ENCODE measurements at regions not wholly inside any gene's neighbourhood (a gene's known extent, or its start where the extent isn't known, plus 50 kb on each side); places are given as distances from the start of the nearest gene placed in this dataset.

- intact Hi-C loops (cut with micrococcal nuclease), result no loop called here
- peaks cover 0 to 7% (median 0%) of the 10 kb centered on the region in 7 donors for H3K9me3 Mint-ChIP-seq
- H3K27me3 Mint-ChIP-seq (ENCODE audit: low read depth in 3 of 3), result no peaks in the 10 kb centered on the region
- no CpG with 5 or more reads among the region's 3 CpGs for WGBS (ENCODE audit: insufficient coverage)
- no peaks in the 10 kb centered on the region for H3K9me3 ChIP-seq (replicated peaks in 1 of 2; ENCODE audit: control insufficient read depth in 1 of 2, insufficient read depth in 1 of 2, low read length in 2 of 2)
- no peak overlapping the region for H2AFZ ChIP-seq (ENCODE audit: insufficient read depth, low read depth, low read length, poor library complexity, severe bottlenecking)
- TF ChIP-seq, protein P1, sequence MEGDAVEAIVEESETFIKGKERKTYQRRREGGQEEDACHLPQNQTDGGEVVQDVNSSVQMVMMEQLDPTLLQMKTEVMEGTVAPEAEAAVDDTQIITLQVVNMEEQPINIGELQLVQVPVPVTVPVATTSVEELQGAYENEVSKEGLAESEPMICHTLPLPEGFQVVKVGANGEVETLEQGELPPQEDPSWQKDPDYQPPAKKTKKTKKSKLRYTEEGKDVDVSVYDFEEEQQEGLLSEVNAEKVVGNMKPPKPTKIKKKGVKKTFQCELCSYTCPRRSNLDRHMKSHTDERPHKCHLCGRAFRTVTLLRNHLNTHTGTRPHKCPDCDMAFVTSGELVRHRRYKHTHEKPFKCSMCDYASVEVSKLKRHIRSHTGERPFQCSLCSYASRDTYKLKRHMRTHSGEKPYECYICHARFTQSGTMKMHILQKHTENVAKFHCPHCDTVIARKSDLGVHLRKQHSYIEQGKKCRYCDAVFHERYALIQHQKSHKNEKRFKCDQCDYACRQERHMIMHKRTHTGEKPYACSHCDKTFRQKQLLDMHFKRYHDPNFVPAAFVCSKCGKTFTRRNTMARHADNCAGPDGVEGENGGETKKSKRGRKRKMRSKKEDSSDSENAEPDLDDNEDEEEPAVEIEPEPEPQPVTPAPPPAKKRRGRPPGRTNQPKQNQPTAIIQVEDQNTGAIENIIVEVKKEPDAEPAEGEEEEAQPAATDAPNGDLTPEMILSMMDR (IDR thresholded peaks at IDR 0.05), result no peak
- H3K9ac ChIP-seq (ENCODE audit: insufficient read depth, low read length, poor library complexity, severe bottlenecking), result no peak overlapping the region
- no peak overlapping the region for H3K27ac Mint-ChIP-seq
- DNase-seq, result no peak
- no peak overlapping the region for H3K4me3 ChIP-seq (replicated peaks in 1 of 3; ENCODE audit: low read depth in 2 of 3, low read length in 3 of 3)
- no peaks in the 10 kb centered on the region for H4K20me1 ChIP-seq (ENCODE audit: insufficient read depth, low read length)
- no peaks in the 10 kb centered on the region for H3K79me2 ChIP-seq (ENCODE audit: insufficient read depth, low read length)
- no peak overlapping the region for H3K27ac ChIP-seq (ENCODE audit: low read depth in 1 of 2, low read length in 2 of 2)
- no peaks in the 10 kb centered on the region for H3K36me3 Mint-ChIP-seq
- no peaks in the 10 kb centered on the region for H3K4me1 Mint-ChIP-seq
- H3K4me2 ChIP-seq (replicated peaks; ENCODE audit: extremely low read depth, low read length, poor library complexity, severe bottlenecking), result no peak overlapping the region
- H3K36me3 ChIP-seq (replicated peaks in 1 of 2; ENCODE audit: control insufficient read depth in 1 of 2, insufficient read depth in 2 of 2, low read length in 2 of 2), result no peaks in the 10 kb centered on the region
- no peaks in the 10 kb centered on the region for H3K4me1 ChIP-seq (ENCODE audit: control insufficient read depth in 1 of 2, insufficient read depth in 2 of 2, low read length in 2 of 2)
- no peaks in the 10 kb centered on the region for H3K27me3 ChIP-seq (ENCODE audit: control insufficient read depth in 2 of 2, insufficient read depth in 2 of 2, low read length in 2 of 2)
- no peak overlapping the region for H3K4me3 Mint-ChIP-seq
Measured at GRCh38 chrX:27883468-27884092, 75.8 kb downstream of the MAGEB10 start.

- H3K27me3 ChIP-seq (ENCODE audit: control insufficient read depth in 2 of 2, insufficient read depth in 2 of 2, low read length in 2 of 2), result no peaks in the 10 kb centered on the region
- no peaks in the 10 kb centered on the region for H3K9me3 ChIP-seq (replicated peaks in 1 of 2; ENCODE audit: control insufficient read depth in 1 of 2, insufficient read depth in 1 of 2, low read length in 2 of 2)
- H3K27me3 Mint-ChIP-seq (ENCODE audit: low read depth in 3 of 3), result no peaks in the 10 kb centered on the region
- H3K36me3 Mint-ChIP-seq, result no peaks in the 10 kb centered on the region
- intact Hi-C loops (cut with micrococcal nuclease), result no loop called here
- H3K4me1 ChIP-seq (ENCODE audit: control insufficient read depth in 1 of 2, insufficient read depth in 2 of 2, low read length in 2 of 2), result no peaks in the 10 kb centered on the region
- no peak overlapping the region for H3K4me3 ChIP-seq (replicated peaks in 1 of 3; ENCODE audit: low read depth in 2 of 3, low read length in 3 of 3)
- peaks cover 0 to 7% (median 2%) of the 10 kb centered on the region in 7 donors for H3K9me3 Mint-ChIP-seq
- H3K27ac ChIP-seq (ENCODE audit: low read depth in 1 of 2, low read length in 2 of 2), result no peak overlapping the region
- H3K4me2 ChIP-seq (replicated peaks; ENCODE audit: extremely low read depth, low read length, poor library complexity, severe bottlenecking), result no peak overlapping the region
- H3K36me3 ChIP-seq (replicated peaks in 1 of 2; ENCODE audit: control insufficient read depth in 1 of 2, insufficient read depth in 2 of 2, low read length in 2 of 2), result no peaks in the 10 kb centered on the region
- no peak for DNase-seq
- H4K20me1 ChIP-seq (ENCODE audit: insufficient read depth, low read length), result no peaks in the 10 kb centered on the region
- no peaks in the 10 kb centered on the region for H3K79me2 ChIP-seq (ENCODE audit: insufficient read depth, low read length)
- no peak overlapping the region for H3K9ac ChIP-seq (ENCODE audit: insufficient read depth, low read length, poor library complexity, severe bottlenecking)
- no CpG with 5 or more reads among the region's 1 CpG for WGBS (ENCODE audit: insufficient coverage)
- no peak overlapping the region for H3K4me3 Mint-ChIP-seq
- no peak overlapping the region for H3K27ac Mint-ChIP-seq
- no peaks in the 10 kb centered on the region for H3K4me1 Mint-ChIP-seq
- no peak overlapping the region for H2AFZ ChIP-seq (ENCODE audit: insufficient read depth, low read depth, low read length, poor library complexity, severe bottlenecking)
- TF ChIP-seq, protein P1 (IDR thresholded peaks at IDR 0.05), result no peak
Measured at GRCh38 chrX:27882695-27883094, 74.9 kb downstream of the MAGEB10 start.

Measured in CD14-positive monocyte (primary cell).